ENCODE measurements at regions not wholly inside any gene's neighbourhood (a gene's known extent, or its start where the extent isn't known, plus 50 kb on each side); places are given as distances from the start of the nearest gene placed in this dataset.

DNA sequence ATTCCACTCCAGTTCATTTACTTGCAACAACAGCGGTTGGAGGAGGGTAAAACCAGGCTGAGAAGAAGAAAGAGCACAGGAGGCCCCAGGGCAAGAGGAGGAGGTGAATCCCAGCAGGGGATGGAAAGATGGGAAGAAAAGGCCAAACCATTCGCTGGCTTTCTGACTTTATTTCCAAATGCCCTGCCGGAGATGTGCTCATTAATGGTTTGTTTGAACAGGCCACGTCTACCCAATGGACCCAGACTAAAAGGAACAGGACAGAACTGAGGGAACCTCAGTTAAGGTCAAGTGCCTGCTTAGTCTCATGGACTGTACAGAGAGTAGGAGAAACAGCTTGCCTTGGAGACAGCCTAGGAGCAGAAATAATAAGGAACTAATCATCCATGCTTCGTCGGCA, 121.6 kb upstream of the NDUFV2 start:
- H3K79me2 ChIP-seq, result no peaks in the 10 kb centered on the region
- no peak overlapping the region for H3K4me2 ChIP-seq (ENCODE audit: low read length)
- TF ChIP-seq, protein P1, sequence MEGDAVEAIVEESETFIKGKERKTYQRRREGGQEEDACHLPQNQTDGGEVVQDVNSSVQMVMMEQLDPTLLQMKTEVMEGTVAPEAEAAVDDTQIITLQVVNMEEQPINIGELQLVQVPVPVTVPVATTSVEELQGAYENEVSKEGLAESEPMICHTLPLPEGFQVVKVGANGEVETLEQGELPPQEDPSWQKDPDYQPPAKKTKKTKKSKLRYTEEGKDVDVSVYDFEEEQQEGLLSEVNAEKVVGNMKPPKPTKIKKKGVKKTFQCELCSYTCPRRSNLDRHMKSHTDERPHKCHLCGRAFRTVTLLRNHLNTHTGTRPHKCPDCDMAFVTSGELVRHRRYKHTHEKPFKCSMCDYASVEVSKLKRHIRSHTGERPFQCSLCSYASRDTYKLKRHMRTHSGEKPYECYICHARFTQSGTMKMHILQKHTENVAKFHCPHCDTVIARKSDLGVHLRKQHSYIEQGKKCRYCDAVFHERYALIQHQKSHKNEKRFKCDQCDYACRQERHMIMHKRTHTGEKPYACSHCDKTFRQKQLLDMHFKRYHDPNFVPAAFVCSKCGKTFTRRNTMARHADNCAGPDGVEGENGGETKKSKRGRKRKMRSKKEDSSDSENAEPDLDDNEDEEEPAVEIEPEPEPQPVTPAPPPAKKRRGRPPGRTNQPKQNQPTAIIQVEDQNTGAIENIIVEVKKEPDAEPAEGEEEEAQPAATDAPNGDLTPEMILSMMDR (IDR thresholded peaks at IDR 0.05), result no peak
- H3K4me1 ChIP-seq, result no peaks in the 10 kb centered on the region
- H3K9ac ChIP-seq, result no peak overlapping the region
- no peak overlapping the region for H3K4me3 ChIP-seq (ENCODE audit: low read depth, low read length)
- H3K9me3 ChIP-seq (ENCODE audit: control insufficient read depth, low read length), result no peaks in the 10 kb centered on the region
- H3K27ac ChIP-seq, result no peak overlapping the region
- H3K36me3 ChIP-seq (ENCODE audit: control insufficient read depth, insufficient read depth, low read length), result no peaks in the 10 kb centered on the region
- H2AFZ ChIP-seq, result no peak overlapping the region
- H3K27me3 ChIP-seq (ENCODE audit: control insufficient read depth, insufficient read depth, low read length), result no peaks in the 10 kb centered on the region

DNA sequence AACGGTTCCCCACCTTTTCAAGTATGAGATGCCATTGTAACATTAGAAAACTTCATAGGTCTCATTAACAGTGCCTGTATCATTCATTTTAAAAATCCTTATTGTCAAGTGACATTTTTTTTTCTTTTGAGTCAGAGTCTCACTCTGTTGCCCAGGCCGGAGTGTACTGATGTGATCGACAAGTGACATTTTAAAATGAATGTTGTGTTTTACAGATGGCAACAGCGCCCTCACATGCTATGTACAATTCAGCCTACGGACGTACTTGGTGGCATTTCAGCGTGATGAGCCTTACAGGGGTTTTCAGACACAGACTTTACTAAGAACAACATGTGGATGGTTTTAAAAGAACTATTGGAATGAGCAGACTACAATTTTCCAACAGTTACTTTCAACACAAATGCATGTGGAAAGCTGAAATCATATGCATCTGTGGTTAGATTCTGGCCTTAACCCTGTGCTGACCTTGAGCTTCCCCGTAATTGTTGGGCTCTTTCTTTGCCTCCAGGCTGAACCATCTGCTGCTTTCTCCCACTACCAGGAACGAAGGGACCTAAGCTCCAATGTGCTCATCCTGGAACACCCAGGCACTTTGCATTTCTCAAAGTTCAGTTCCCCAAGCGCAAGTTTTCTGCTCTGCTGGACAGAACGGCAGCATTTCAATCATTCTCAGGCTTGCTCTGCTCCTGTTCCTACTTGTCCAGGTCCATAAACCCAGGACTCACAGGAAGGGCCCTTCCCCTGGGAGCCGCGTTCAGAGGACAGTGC, 119.9 kb upstream of the NDUFV2 start:
- Histone ChIP-seq H3K9me3 (ENCODE audit: control insufficient read depth, low read length) (no peaks in the 10 kb centered on the region), H3K27me3 (ENCODE audit: control insufficient read depth, insufficient read depth, low read length) (no peaks in the 10 kb centered on the region), H3K79me2 (no peaks in the 10 kb centered on the region), H3K4me3 (ENCODE audit: low read depth, low read length) (no peak overlapping the region), H3K4me2 (ENCODE audit: low read length) (no peak overlapping the region), H3K4me1 (no peaks in the 10 kb centered on the region), H3K27ac (no peak overlapping the region), H3K36me3 (ENCODE audit: control insufficient read depth, insufficient read depth, low read length) (no peaks in the 10 kb centered on the region), H2AFZ (no peak overlapping the region), H3K9ac (no peak overlapping the region)
- TF ChIP-seq, protein P1 (IDR thresholded peaks at IDR 0.05), result no peak

DNA sequence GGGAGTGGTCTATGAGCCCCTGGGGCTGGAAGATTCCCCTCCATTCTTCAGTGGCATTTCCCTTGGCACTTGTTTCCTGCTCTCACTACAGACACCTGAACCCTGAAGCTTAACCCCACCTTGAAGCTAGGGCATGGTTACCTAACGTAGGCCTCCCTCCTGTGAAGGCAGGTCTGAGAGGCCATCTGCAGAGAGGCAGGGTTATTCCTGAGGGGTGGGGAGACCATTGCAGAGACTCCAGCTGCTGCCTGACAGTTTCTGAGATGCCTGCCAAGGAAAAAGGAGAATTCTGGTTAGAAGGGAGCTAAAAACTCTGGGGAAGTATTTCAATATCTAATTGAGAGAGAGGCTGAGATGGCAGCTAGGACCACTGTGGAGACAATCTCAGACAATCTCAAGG, 119.3 kb upstream of the NDUFV2 start:
- TF ChIP-seq, protein P1 (IDR thresholded peaks at IDR 0.05), result no peak
- Histone ChIP-seq H2AFZ (no peak overlapping the region), H3K27ac (no peak overlapping the region), H3K36me3 (ENCODE audit: control insufficient read depth, insufficient read depth, low read length) (no peaks in the 10 kb centered on the region), H3K9ac (no peak overlapping the region), H3K4me2 (ENCODE audit: low read length) (no peak overlapping the region), H3K4me3 (ENCODE audit: low read depth, low read length) (no peak overlapping the region), H3K79me2 (no peaks in the 10 kb centered on the region), H3K27me3 (ENCODE audit: control insufficient read depth, insufficient read depth, low read length) (no peaks in the 10 kb centered on the region), H3K4me1 (no peaks in the 10 kb centered on the region), H3K9me3 (ENCODE audit: control insufficient read depth, low read length) (no peaks in the 10 kb centered on the region)

DNA sequence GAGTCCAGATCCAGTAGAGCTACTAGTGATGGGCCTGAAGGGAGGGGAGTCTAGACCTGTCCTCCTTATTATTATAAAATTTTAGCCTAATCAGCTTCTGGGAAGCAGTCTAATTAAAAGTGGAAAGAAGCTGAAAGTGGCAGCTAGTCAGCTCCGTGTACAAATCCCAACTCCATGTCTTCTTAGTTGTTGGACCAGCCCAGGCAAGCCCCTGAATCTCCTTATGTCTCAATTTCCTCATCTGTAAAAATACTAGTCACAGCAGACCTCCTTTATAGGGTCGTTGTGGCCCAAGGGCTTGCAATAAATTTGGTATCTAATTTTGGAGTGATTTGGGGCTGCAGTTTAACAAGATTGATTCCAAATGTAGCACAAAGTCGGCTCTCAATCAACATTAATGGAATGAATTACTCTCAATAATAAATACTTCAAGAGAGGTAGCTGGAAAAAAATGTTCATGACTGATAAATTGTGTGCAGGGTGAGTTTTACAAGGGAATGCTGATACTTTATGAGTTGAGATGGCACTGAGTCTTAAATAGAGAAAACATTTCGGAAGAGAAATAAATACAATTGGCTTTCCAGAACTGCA, 118.3 kb upstream of the NDUFV2 start:
- TF ChIP-seq, protein P1 (IDR thresholded peaks at IDR 0.05), result no peak
- Histone ChIP-seq H3K27me3 (ENCODE audit: control insufficient read depth, insufficient read depth, low read length) (no peaks in the 10 kb centered on the region), H3K4me1 (no peaks in the 10 kb centered on the region), H3K4me2 (ENCODE audit: low read length) (no peak overlapping the region), H3K79me2 (no peaks in the 10 kb centered on the region), H3K4me3 (ENCODE audit: low read depth, low read length) (no peak overlapping the region), H3K36me3 (ENCODE audit: control insufficient read depth, insufficient read depth, low read length) (no peaks in the 10 kb centered on the region), H3K27ac (no peak overlapping the region), H3K9ac (no peak overlapping the region), H2AFZ (no peak overlapping the region), H3K9me3 (ENCODE audit: control insufficient read depth, low read length) (no peaks in the 10 kb centered on the region)

DNA sequence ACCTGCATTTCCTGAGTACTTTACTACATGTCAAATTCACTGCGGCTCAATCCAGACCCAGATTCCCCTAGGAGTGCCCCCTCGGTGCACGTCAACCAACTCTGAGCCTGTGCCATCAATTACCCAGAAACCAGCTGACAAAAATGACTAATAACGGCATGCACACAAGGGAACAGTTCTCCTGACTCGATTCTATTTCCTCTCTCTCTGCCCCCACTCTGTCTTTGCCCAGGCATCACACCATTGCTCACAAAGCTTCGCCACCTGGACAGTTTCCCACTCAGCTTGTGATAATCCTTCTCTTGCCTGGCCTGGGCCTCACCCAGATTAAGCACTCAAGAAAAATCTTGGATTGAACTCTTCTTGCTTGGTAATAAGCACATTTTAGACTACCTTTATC, 115.3 kb upstream of the NDUFV2 start:
- H3K79me2 ChIP-seq, result no peaks in the 10 kb centered on the region
- H3K4me1 ChIP-seq, result no peaks in the 10 kb centered on the region
- no peaks in the 10 kb centered on the region for H3K36me3 ChIP-seq (ENCODE audit: control insufficient read depth, insufficient read depth, low read length)
- H3K27me3 ChIP-seq (ENCODE audit: control insufficient read depth, insufficient read depth, low read length), result no peaks in the 10 kb centered on the region
- H3K9me3 ChIP-seq (ENCODE audit: control insufficient read depth, low read length), result no peaks in the 10 kb centered on the region
- no peak overlapping the region for H3K27ac ChIP-seq
- TF ChIP-seq, protein P1 (IDR thresholded peaks at IDR 0.05), result no peak
- H2AFZ ChIP-seq, result no peak overlapping the region
- no peak overlapping the region for H3K4me3 ChIP-seq (ENCODE audit: low read depth, low read length)
- no peak overlapping the region for H3K9ac ChIP-seq
- no peak overlapping the region for H3K4me2 ChIP-seq (ENCODE audit: low read length)

All from parathyroid adenoma (tissue), 2 donors.